Loucy (cell line): ENCODE measurements at regions not wholly inside any gene's neighbourhood (a gene's known extent, or its start where the extent isn't known, plus 50 kb on each side); places are given as distances from the start of the nearest gene placed in this dataset.

ENCODE experiments used
- H2AFZ ChIP-seq: fragments of 200-600 bp; sonication (generic); 2 replicates; pipeline ENCODE4 v1.6.0; 2016; ENCODE audit warnings: antibody characterized with exemption, mild to moderate bottlenecking, low read length, moderate library complexity
- H3F3A ChIP-seq: fragments of 200-600 bp; 2 replicates; pipeline ENCODE4 v1.6.0; 2016; ENCODE audit warnings: antibody characterized with exemption, low read depth, mild to moderate bottlenecking
- H3K27me3 ChIP-seq: fragments of 200-600 bp; sonication (generic); 2 replicates; pipeline ENCODE4 v1.6.1; 2014; ENCODE audit warnings: low read length, mild to moderate bottlenecking; ENCODE audit not compliant: insufficient read depth, poor library complexity, severe bottlenecking
- H3K36me3 ChIP-seq: fragments of 200-600 bp; sonication (generic); 2 replicates; pipeline ENCODE4 v1.6.1; 2016; ENCODE audit warnings: low read length; ENCODE audit not compliant: insufficient read depth
- H3K4me1 ChIP-seq: fragments of 200-600 bp; sonication (generic); 2 replicates; pipeline ENCODE4 v1.5.1; 2014; ENCODE audit warnings: low read length, mild to moderate bottlenecking; ENCODE audit not compliant: insufficient read depth, poor library complexity, severe bottlenecking
- H3K4me2 ChIP-seq: fragments of 200-600 bp; sonication (generic); 2 replicates; pipeline ENCODE4 v1.6.0; 2014; ENCODE audit warnings: antibody characterized with exemption, low read length, low read depth, mild to moderate bottlenecking; ENCODE audit not compliant: poor library complexity, severe bottlenecking
- H3K4me3 ChIP-seq: fragments of 200-600 bp; sonication (generic); 2 replicates; pipeline ENCODE4 v1.5.1; 2014; ENCODE audit warnings: low read length, mild to moderate bottlenecking, mixed read lengths; ENCODE audit not compliant: poor library complexity, severe bottlenecking
- H3K79me2 ChIP-seq: fragments of 200-600 bp; sonication (generic); 2 replicates; pipeline ENCODE4 v1.6.1; 2014; ENCODE audit warnings: low read length; ENCODE audit not compliant: insufficient read depth
- H3K9ac ChIP-seq: fragments of 200-600 bp; sonication (generic); 2 replicates; pipeline ENCODE4 v1.6.0; 2014; ENCODE audit warnings: mild to moderate bottlenecking, low read depth, low read length, moderate library complexity; ENCODE audit not compliant: poor library complexity, severe bottlenecking
- H3K9me2 ChIP-seq: fragments of 200-600 bp; sonication (generic); replicated peaks from 2 replicates; pipeline ENCODE4 v1.6.1; 2016; ENCODE audit warnings: low read depth, low read length, mixed read lengths
- H3K9me3 ChIP-seq: fragments of 200-600 bp; sonication (generic); 2 replicates; pipeline ENCODE4 v1.6.1; 2014; ENCODE audit warnings: mild to moderate bottlenecking, antibody characterized with exemption, low read length, low read depth; ENCODE audit not compliant: insufficient read depth
- H4K20me1 ChIP-seq: fragments of 200-600 bp; sonication (generic); 2 replicates; pipeline ENCODE4 v1.6.0; 2014; ENCODE audit warnings: antibody characterized with exemption, low read length, mild to moderate bottlenecking; ENCODE audit not compliant: insufficient read depth, poor library complexity, severe bottlenecking
- EZH2phosphoT487 ChIP-seq: fragments of 200-600 bp; IDR thresholded peaks from 2 replicates; pipeline ENCODE4 v1.6.1; 2018; ENCODE audit warnings: antibody characterized with exemption, mild to moderate bottlenecking, moderate library complexity, borderline replicate concordance
- TF ChIP-seq, protein P1 (sequence below): fragments of 200-600 bp; sonication (generic); conservative IDR thresholded peaks from 2 replicates; pipeline ENCODE4 v1.5.1; 2014; ENCODE audit warnings: mild to moderate bottlenecking, antibody characterized with exemption, low read length

DNA sequence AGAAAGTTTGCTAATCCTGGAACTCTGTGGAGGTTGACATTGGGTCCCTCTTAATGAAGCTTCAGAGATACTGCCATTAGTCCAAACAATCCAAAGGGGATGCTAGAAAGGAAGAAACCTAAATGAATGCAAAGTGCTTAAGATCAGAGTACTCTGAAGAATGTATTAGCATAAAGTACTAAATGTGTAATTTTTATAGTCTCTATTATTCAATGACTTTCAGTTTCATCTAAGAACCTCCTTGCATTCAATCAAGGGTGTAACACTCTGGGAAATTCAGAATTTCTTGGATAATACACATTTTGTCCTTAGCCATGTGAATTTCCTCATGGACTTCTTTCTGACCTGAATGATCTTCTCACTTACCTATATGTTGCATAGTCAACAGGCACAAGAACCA lies 1078.5 kb upstream of the ADGRL4 start:
- H3K36me3 ChIP-seq = no peaks in the 10 kb centered on the region
- H3K27me3 ChIP-seq = no peaks in the 10 kb centered on the region
- H4K20me1 ChIP-seq = no peaks in the 10 kb centered on the region
- no peaks in the 10 kb centered on the region for H3F3A ChIP-seq
- no peaks in the 10 kb centered on the region for H3K4me1 ChIP-seq
- TF ChIP-seq, protein P1, sequence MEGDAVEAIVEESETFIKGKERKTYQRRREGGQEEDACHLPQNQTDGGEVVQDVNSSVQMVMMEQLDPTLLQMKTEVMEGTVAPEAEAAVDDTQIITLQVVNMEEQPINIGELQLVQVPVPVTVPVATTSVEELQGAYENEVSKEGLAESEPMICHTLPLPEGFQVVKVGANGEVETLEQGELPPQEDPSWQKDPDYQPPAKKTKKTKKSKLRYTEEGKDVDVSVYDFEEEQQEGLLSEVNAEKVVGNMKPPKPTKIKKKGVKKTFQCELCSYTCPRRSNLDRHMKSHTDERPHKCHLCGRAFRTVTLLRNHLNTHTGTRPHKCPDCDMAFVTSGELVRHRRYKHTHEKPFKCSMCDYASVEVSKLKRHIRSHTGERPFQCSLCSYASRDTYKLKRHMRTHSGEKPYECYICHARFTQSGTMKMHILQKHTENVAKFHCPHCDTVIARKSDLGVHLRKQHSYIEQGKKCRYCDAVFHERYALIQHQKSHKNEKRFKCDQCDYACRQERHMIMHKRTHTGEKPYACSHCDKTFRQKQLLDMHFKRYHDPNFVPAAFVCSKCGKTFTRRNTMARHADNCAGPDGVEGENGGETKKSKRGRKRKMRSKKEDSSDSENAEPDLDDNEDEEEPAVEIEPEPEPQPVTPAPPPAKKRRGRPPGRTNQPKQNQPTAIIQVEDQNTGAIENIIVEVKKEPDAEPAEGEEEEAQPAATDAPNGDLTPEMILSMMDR = no peak
- no peak for TF ChIP-seq EZH2phosphoT487
- no peaks in the 10 kb centered on the region for H3K9me3 ChIP-seq
- H3K9ac ChIP-seq = no peak overlapping the region
- H3K4me3 ChIP-seq = no peak overlapping the region
- H3K9me2 ChIP-seq = no peaks in the 10 kb centered on the region
- no peaks in the 10 kb centered on the region for H3K79me2 ChIP-seq
- no peak overlapping the region for H3K4me2 ChIP-seq
- no peak overlapping the region for H2AFZ ChIP-seq

GRCh38 chr1:80083892-80084291 lies 1077.4 kb upstream of the ADGRL4 start:
- Histone ChIP-seq H3F3A (no peaks in the 10 kb centered on the region), H3K9me3 (no peaks in the 10 kb centered on the region), H3K79me2 (no peaks in the 10 kb centered on the region), H3K36me3 (no peaks in the 10 kb centered on the region), H3K9ac (no peak overlapping the region), H3K4me3 (no peak overlapping the region), H3K9me2 (no peaks in the 10 kb centered on the region), H3K4me2 (no peak overlapping the region), H3K27me3 (no peaks in the 10 kb centered on the region), H3K4me1 (no peaks in the 10 kb centered on the region), H2AFZ (no peak overlapping the region), H4K20me1 (no peaks in the 10 kb centered on the region)
- TF ChIP-seq, protein P1 = no peak
- no peak for TF ChIP-seq EZH2phosphoT487

DNA sequence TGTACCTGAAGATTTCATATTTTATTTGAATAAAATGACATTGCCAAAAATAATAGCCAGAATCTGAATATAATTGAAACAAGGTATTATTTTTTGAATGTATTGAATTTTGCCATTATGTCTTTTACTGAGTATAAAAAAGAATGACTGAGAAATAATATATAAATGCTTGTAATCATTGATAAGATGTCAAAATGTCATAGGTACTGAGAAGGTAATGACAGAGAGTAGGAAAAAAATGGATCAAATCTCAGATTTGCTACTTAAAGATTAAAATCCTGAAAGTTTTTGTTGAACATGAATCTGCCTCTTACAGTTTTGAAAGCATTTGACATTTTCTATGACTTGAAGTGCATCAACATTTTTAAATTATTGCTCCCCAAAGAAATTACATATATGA lies 1069.9 kb upstream of the ADGRL4 start:
- no peaks in the 10 kb centered on the region for H3K9me3 ChIP-seq
- TF ChIP-seq, protein P1 = no peak
- no peak for TF ChIP-seq EZH2phosphoT487
- H3K4me2 ChIP-seq = no peak overlapping the region
- H3K4me3 ChIP-seq = no peak overlapping the region
- no peak overlapping the region for H3K9ac ChIP-seq
- H4K20me1 ChIP-seq = no peaks in the 10 kb centered on the region
- no peaks in the 10 kb centered on the region for H3K36me3 ChIP-seq
- no peaks in the 10 kb centered on the region for H3K79me2 ChIP-seq
- H3K27me3 ChIP-seq = no peaks in the 10 kb centered on the region
- no peaks in the 10 kb centered on the region for H3F3A ChIP-seq
- H3K4me1 ChIP-seq = no peaks in the 10 kb centered on the region
- no peak overlapping the region for H2AFZ ChIP-seq
- H3K9me2 ChIP-seq = no peaks in the 10 kb centered on the region
